IPS DF 4.7 (cell line): ENCODE measurements at regions not wholly inside any gene's neighbourhood (a gene's known extent, or its start where the extent isn't known, plus 50 kb on each side); places are given as distances from the start of the nearest gene placed in this dataset.
"Not testable (repeated sequence)": the region's sequence is repeated elsewhere in the genome, so short reads cannot be mapped to it uniquely, and the experiment has no call there.

Experiments
- DNase-seq: peaks from one replicate; pipeline ENCODE4 v3.0.0-alpha.2; 2013; ENCODE audit warnings: low spot score; ENCODE audit errors: extremely low read depth

DNA sequence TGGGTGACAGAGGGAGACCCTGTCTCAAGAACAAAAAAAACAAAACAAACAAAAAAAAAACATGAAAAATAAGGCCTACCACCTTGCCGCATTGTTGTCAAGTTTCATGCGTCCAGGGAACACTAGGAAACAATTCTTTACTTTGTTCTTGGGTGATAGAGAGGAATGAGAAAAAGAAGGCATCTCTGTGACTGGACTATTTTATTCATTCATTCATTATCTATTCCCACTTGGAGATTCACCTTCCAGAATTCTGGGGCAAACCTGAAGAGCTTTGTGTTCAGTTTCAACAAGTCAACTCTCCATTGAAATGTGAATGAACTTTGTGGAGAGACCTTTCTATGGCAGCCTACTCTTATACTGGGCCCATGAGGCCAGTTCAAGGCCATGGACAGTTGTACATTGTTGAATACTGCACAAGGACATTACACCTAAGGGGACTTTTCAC, 88.5 kb upstream of the NDUFV2 start:
- DNase-seq, result no peak

DNA sequence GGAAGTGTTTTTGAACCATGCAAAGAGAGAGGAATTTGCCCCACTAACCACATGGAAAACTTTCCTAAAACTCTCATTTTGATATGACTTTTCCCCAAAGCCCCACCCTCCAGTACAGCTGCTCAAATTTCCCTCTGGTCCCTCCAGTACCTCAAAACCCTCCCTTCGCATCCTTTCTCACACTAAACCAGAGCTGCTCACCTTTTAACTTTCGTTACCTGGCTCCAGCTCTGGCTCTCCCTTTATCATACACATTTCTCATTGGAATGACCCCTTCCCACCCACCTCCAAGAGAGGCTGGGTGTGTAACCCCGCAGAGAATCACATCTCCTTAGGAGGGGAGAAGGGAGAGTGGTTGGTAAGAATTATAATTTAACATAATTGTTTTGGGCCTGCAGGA, 86.8 kb upstream of the NDUFV2 start:
- no peak for DNase-seq

DNA sequence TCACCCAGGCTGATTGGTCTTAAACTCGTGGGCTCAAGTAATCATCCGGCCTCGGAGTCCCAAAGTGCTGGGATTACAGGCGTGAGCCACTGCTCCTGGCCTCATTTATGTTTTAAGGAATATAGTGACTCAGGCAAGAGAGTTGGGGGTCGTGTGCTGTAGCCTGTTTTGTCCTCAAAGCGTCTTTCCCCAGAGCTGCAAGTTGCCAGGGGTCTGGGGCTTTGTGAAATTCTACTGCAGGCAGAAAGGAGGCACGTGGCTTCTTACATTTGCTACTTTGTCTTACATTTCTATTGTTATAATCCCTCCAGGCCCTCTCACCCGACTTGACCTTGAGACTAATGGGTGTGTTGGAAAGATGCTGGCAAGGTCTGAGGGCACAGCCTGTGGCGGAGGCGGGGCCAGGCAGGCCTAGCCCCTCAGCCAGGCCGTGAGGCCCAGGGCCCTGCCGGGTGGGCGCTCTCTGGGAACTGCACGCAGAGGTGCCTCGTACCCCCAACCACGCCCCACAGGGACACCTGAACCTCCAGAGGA, 85.8 kb upstream of the NDUFV2 start:
- no peak for DNase-seq

DNA sequence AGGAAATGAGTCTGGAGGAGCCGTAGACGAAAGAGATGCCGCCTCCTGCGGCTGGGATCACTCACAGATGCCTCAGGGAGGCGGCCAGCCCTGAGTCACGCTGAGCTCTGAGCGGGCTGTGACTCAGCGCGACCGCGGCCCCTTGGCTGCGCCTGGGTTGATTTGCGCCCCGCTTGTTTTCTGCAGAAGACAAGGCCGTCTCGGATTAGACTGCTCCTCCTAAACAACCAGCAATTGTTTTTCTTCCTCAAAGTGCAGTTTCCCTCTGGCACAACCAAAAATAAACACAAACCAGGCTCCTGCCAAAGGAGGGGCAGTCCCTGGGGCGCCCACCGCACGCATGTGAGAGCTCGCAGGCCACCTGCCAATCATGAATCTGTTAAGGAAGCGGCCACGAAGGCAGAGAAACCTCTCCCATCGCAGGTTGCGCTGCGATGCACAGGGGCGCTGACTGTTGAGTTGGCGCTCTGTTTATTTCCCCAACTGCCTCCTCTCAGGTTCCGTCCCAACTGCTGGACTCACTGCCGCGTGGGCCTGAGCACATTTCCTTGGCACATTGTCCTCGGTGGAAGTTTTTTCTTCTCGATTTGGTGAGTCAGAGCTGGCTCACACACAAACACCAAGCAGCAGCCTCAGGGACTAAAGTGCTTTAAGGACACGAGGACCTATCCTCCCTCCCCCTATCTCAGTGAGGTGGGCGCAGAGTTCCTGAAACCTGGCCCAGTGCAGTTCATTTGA, 85.2 kb upstream of the NDUFV2 start:
- DNase-seq, result no peak

DNA sequence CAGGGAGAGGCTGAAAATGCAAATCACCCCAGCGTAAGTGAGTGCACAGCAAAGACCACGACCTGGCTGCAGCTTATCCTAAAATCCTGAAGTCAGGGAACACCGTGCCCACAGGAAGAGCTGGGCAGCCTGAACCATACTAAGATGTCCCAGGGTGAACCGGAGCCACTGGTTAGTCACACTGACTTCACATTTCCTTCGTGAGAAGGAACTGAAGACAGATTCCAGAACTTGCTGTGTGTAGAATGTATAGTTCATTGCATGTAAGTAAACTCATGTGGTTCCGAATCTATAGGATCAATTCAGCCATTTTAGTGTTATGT, 84.6 kb upstream of the NDUFV2 start:
- DNase-seq, result no peak

GRCh38 chr18:9019135-9019534, 83.4 kb upstream of the NDUFV2 start:
- no peak for DNase-seq

DNA sequence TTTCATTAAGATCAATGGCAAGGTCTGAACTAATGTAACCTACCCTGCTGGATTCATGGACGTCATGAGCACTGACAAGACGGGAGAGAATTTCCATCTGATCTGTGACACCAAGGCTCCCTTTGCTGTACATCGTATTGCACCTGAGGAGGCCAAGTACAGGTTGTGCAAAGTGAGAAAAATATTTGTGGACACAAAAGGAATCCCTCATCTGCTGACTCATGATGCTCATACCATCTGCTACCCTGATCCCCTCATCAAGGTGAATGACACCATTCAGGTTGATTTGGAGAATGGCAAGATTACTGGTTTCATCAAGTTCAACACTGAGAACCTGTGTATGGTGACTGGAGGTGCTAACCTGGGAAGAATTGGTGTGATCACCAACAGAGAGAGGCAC, 82.3 kb upstream of the NDUFV2 start:
- no peak for DNase-seq

- DNase-seq, result no peak
These were observed 81.0 kb upstream of the NDUFV2 start for GRCh38 chr18:9021458-9021857.

DNA sequence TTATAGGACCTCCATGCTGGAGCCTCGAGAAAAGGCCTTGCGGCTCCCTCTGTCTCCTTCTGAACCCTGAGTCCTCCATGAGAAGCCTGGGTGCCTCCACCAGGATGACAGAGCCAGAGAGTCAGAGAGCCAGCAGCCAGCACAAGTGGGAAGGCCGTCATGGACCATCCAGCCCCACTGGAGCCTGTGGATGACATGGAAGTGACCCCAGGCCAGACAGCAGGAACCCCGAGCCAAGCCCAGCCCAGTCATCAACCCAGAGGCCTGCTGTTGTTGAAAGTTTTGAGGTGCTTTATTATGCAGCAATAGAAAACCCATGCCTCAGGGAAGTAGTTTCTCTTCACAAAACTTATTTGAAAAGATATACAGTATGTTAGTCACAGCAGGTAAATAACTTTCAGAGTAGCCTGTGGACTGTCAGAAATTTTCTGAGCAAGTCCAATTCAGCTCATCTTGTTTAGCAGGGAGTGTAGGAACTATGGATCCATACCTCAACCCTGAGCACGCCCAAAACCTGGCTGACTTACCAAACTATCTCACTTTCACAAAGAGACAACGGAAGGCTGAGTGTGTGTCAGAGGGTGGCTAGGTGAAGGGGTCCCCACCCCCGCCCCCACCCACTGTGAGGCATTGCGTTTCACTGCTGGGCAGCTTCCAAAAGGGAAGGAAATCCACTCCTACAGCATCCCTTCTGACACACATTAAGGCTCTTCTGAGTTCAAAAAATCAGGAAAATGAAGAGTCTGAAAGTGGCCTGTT, 79.9 kb upstream of the NDUFV2 start:
- no peak for DNase-seq

DNA sequence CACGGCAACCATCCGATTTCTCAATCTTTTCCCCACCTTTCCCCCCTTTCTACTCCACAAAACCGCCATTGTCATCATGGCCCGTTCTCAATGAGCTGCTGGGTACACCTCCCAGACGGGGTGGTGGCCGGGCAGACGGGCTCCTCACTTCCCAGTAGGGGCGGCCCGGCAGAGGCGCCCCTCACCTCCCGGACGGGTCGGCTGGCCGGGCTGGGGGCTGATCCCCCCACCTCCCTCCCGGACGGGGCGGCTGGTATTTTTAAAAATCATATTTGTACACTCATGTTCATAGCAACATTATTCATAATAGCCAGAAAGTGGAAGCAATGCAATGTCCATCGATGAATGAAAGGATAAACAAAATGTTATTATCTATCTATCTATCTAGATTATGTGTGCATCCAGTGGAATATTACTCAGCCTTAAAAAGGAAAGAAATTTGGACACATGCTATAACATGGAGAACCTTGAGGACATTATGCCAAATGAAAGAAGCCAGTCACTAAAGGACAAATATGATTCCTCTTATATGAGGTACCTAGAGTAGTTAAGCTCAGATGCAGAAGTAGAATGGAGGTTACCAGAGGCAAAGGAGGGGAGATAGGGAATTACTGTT, 78.4 kb upstream of the NDUFV2 start:
- DNase-seq, result not testable (repeated sequence)

GRCh38 chr18:9025091-9025838, 77.2 kb upstream of the NDUFV2 start:
- no peak for DNase-seq

- no peak for DNase-seq
These were observed 73.4 kb upstream of the NDUFV2 start for GRCh38 chr18:9029131-9029530.

GRCh38 chr18:9032519-9032918, 70.0 kb upstream of the NDUFV2 start:
- no peak for DNase-seq

DNA sequence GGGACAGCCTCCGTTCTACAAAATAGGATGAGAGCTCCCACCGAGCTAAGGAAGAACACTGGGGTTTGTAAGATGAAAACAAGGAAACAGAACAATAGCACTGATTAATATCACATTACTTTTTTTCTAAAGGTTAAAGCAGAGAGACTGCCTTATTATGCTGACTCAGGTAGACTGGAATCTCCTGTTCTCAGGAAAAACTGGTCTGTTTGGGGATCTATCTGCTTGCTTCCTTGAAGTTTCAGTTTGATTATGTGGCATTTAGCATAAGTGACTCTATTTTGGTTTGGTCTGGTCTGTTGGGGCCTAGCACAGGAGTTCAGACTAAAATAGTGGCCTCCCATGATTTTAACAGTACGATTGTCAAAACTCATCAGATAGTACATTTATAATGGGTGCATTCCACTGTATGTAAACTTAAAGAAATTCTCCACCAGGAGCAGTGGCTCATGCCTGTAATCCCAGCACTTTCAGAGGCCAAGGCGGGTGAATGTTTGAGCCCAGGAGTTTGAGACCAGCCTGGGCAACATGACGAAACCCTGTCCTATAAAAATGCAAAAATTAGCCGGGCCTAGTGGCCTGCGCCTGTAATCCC, 64.1 kb upstream of the NDUFV2 start:
- DNase-seq, result no peak

- DNase-seq, result no peak
These were observed 62.9 kb upstream of the NDUFV2 start for GRCh38 chr18:9039441-9040071.

- no peak for DNase-seq
These were observed 59.6 kb upstream of the NDUFV2 start for GRCh38 chr18:9042766-9043481.

DNA sequence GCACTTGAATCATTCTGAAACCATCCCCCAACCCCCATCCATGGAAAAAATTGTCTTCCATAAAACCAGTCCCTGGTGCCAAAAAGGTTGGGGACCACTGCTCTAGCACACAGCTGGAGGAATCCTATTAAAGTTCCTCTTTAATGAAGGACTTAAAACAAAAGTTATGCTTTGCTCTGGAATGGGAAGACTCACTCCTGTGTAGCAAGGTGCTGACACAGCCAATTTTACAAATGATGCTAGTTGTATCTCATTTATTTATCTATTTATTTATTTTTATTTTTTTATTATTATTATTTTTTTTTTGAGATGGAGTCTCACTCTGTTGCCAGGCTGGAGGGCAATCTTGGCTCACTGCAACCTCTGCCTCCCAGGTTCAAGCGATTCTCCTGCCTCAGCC, 58.9 kb upstream of the NDUFV2 start:
- DNase-seq, result no peak

- no peak for DNase-seq
These were observed 54.8 kb upstream of the NDUFV2 start for GRCh38 chr18:9047715-9048114.

DNA sequence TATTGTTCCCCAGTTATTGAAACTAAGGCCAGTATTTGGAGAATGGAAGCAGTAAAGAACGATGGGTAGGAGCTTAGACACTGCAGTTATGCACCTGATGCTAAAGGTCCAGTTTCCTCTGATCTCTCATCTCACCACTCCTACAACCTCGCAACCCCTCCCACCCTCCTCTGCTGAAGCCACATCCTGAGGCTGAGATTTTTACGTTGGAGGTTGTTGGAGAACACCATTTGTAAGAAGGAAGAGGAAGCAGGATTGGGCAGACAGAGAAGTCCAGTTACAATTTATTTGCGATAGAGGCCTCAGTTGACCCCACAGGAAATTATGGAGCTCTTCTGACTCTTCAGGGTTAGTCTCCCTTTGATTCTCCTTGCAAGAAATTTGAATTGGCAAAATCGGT, 54.3 kb upstream of the NDUFV2 start:
- DNase-seq, result no peak

- no peak for DNase-seq
These were observed 53.5 kb upstream of the NDUFV2 start for GRCh38 chr18:9048808-9049494.
